D721Med (cell line): ENCODE measurements at regions not wholly inside any gene's neighbourhood (a gene's known extent, or its start where the extent isn't known, plus 50 kb on each side); places are given as distances from the start of the nearest gene placed in this dataset.

ENCODE experiments used
- DNase-seq: peaks from one replicate; pipeline ENCODE4 v3.0.0; 2011; ENCODE audit warnings: low spot score; ENCODE audit not compliant: insufficient read length
- FAIRE-seq: peaks from 2 replicates; lab custom pipeline; 2011; peaks lifted over from hg19 to GRCh38; lab: Jason Lieb, UNC
- TF ChIP-seq, protein P1 (sequence below): IDR thresholded peaks from 2 replicates; pipeline ENCODE4 v1.5.1; 2012; ENCODE audit warnings: mild to moderate bottlenecking, control low read depth; ENCODE audit not compliant: insufficient read depth; ENCODE audit errors: missing control alignments

GRCh38 chr11:42598341-42598740 is 713.5 kb upstream of the API5 start:
- FAIRE-seq = no peak
- DNase-seq = no peak
- TF ChIP-seq, protein P1, sequence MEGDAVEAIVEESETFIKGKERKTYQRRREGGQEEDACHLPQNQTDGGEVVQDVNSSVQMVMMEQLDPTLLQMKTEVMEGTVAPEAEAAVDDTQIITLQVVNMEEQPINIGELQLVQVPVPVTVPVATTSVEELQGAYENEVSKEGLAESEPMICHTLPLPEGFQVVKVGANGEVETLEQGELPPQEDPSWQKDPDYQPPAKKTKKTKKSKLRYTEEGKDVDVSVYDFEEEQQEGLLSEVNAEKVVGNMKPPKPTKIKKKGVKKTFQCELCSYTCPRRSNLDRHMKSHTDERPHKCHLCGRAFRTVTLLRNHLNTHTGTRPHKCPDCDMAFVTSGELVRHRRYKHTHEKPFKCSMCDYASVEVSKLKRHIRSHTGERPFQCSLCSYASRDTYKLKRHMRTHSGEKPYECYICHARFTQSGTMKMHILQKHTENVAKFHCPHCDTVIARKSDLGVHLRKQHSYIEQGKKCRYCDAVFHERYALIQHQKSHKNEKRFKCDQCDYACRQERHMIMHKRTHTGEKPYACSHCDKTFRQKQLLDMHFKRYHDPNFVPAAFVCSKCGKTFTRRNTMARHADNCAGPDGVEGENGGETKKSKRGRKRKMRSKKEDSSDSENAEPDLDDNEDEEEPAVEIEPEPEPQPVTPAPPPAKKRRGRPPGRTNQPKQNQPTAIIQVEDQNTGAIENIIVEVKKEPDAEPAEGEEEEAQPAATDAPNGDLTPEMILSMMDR = no peak

- no peak for DNase-seq
- no peak for FAIRE-seq
- TF ChIP-seq, protein P1 = no peak
Measured at GRCh38 chr11:42620796-42621195, 691.0 kb upstream of the API5 start.

DNA sequence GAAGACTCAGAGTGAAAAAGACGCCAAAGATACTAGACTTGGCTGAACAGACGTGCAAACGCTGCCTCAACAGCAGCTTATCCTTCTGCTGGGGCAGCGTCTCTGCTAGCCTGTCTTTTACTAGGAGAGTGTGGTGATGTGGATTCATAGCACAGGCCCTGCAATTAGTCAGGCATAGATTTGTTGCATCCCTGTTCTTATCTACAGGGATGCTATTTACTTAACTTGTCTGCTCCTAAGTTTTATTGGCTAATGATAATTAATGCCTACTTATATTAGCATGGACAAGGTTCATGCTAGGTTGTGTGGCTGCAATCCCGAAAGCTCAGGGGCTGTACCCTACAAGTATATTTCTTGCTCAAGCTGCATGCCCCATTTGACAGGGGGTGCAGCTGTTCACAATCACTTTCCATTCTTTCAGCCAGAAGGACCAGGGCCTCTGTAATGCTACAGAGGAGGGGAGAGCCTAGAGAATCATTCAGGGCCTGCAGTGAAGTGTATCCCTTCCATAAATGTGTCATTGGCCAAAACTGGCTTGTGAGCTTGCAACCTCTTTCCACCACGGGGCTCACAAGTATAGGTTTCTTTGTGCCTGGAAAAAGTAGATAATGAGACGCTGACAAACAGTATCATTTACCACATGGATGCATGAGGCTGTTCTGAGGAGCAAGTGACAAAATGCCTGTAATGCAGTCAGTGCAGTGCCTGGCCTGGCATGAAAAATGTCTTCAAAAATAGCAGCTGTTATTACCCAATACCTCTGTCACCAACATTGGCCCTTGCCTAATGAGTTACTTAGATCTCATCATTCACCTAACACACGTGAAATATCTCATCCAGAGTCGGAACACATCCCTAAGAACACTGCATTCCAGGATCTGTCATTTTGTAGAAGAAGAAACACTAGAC is 685.8 kb upstream of the API5 start:
- DNase-seq (no peak), FAIRE-seq (no peak)
- TF ChIP-seq, protein P1 = no peak

- TF ChIP-seq, protein P1 = no peak
- no peak for DNase-seq
- no peak for FAIRE-seq
Measured at GRCh38 chr11:42631220-42631843, 680.5 kb upstream of the API5 start.

DNA sequence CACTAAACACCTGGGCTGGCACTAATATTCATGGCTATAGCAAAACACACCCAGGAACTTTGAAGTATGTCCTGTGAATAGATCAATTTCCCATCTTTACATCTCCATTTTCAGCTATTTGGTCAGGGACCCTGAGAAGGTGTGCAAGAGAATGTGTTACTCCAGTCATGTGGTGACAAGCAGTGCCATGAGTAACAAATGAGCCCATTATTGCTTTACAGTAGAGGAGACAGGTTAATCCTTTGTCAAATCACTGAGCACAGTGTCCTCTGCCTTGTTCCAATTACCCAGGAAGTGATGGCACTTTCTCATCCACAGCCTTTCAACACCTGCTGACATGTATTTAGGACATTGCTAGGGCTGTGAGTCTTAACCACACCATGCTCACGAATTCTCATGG is 664.8 kb upstream of the API5 start:
- no peak for FAIRE-seq
- TF ChIP-seq, protein P1 = no peak

DNA sequence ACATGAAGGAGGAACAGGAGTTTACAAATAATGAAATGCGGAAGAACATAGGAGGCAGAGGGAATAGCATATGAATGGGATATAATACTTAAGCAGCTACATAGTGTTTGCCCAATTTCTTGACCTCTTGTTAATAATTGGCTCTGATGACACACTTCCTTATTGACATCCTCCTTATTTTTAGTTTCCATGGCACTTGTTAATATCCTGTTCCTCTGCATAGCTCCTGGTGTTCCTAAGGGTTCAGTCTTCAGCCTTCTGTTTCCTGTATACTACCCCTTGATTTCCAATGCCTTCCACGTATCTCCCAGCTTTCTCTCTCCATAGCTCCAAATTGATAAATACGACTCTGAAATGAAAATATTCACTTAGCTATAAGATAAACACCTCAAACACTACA is 663.8 kb upstream of the API5 start:
- DNase-seq = no peak
- TF ChIP-seq, protein P1 = no peak
- FAIRE-seq = no peak

More for the DNA sequence above, 664.8 kb upstream of the API5 start:
- DNase-seq = no peak

GRCh38 chr11:42651621-42652020 is 660.2 kb upstream of the API5 start:
- FAIRE-seq (no peak), DNase-seq (no peak)
- TF ChIP-seq, protein P1 = no peak
